ENCODE measurements at regions not wholly inside any gene's neighbourhood (a gene's known extent, or its start where the extent isn't known, plus 50 kb on each side); places are given as distances from the start of the nearest gene placed in this dataset.

GRCh38 chr2:204361738-204362137 lies 183.5 kb upstream of the PARD3B start:
- Histone ChIP-seq H3K79me2 (ENCODE audit: control insufficient read depth, low read length) (no peaks in the 10 kb centered on the region), H3K27me3 (ENCODE audit: control insufficient read depth, low read length) (no peaks in the 10 kb centered on the region)

GRCh38 chr2:204362581-204362980 lies 182.7 kb upstream of the PARD3B start:
- TF ChIP-seq EZH2phosphoT487 (IDR thresholded peaks at IDR 0.05; ENCODE audit: borderline replicate concordance, low read length) (no peak), CTCF (IDR thresholded peaks at IDR 0.05; ENCODE audit: low read depth, low read length, poor library complexity, severe bottlenecking) (no peak)
- no peaks in the 10 kb centered on the region for H3K4me1 ChIP-seq (ENCODE audit: control insufficient read depth, low read length)

More at GRCh38 chr2:204361738-204362137, 183.5 kb upstream of the PARD3B start:
- Histone ChIP-seq H3K4me1 (ENCODE audit: control insufficient read depth, low read length) (no peaks in the 10 kb centered on the region), H3K4me2 (ENCODE audit: low read length) (no peak overlapping the region), H3K36me3 (ENCODE audit: control insufficient read depth, low read length) (no peaks in the 10 kb centered on the region), H3K4me3 (ENCODE audit: low read length) (no peak overlapping the region), H3K9me3 (ENCODE audit: control insufficient read depth, insufficient read depth, low read length) (no peaks in the 10 kb centered on the region), H4K20me1 (ENCODE audit: control insufficient read depth, insufficient read depth, low read depth, low read length) (no peaks in the 10 kb centered on the region), H3K27ac (ENCODE audit: low read depth, low read length) (no peak overlapping the region), H3F3A (ENCODE audit: control insufficient read depth, insufficient read depth) (no peaks in the 10 kb centered on the region), H3K9me2 (replicated peaks; ENCODE audit: control insufficient read depth, low read length) (no peaks in the 10 kb centered on the region)
- TF ChIP-seq EZH2phosphoT487 (IDR thresholded peaks at IDR 0.05; ENCODE audit: borderline replicate concordance, low read length), result no peak
- TF ChIP-seq CTCF (IDR thresholded peaks at IDR 0.05; ENCODE audit: low read depth, low read length, poor library complexity, severe bottlenecking), result no peak

GRCh38 chr2:204363513-204363912 lies 181.8 kb upstream of the PARD3B start:
- no peak overlapping the region for H3K4me3 ChIP-seq (ENCODE audit: low read length)
- no peaks in the 10 kb centered on the region for H3K27me3 ChIP-seq (ENCODE audit: control insufficient read depth, low read length)
- H3K79me2 ChIP-seq (ENCODE audit: control insufficient read depth, low read length), result no peaks in the 10 kb centered on the region
- no peaks in the 10 kb centered on the region for H4K20me1 ChIP-seq (ENCODE audit: control insufficient read depth, insufficient read depth, low read depth, low read length)
- H3K9me2 ChIP-seq (replicated peaks; ENCODE audit: control insufficient read depth, low read length), result no peaks in the 10 kb centered on the region
- H3K4me1 ChIP-seq (ENCODE audit: control insufficient read depth, low read length), result no peaks in the 10 kb centered on the region
- no peaks in the 10 kb centered on the region for H3K36me3 ChIP-seq (ENCODE audit: control insufficient read depth, low read length)
- no peak overlapping the region for H3K4me2 ChIP-seq (ENCODE audit: low read length)
- TF ChIP-seq CTCF (IDR thresholded peaks at IDR 0.05; ENCODE audit: low read depth, low read length, poor library complexity, severe bottlenecking), result no peak
- no peak for TF ChIP-seq EZH2phosphoT487 (IDR thresholded peaks at IDR 0.05; ENCODE audit: borderline replicate concordance, low read length)
- no peaks in the 10 kb centered on the region for H3K9me3 ChIP-seq (ENCODE audit: control insufficient read depth, insufficient read depth, low read length)
- H3F3A ChIP-seq (ENCODE audit: control insufficient read depth, insufficient read depth), result no peaks in the 10 kb centered on the region
- no peak overlapping the region for H3K27ac ChIP-seq (ENCODE audit: low read depth, low read length)

More at GRCh38 chr2:204362581-204362980, 182.7 kb upstream of the PARD3B start:
- no peaks in the 10 kb centered on the region for H3K36me3 ChIP-seq (ENCODE audit: control insufficient read depth, low read length)
- H3K4me2 ChIP-seq (ENCODE audit: low read length), result no peak overlapping the region
- no peaks in the 10 kb centered on the region for H3K27me3 ChIP-seq (ENCODE audit: control insufficient read depth, low read length)
- H3K4me3 ChIP-seq (ENCODE audit: low read length), result no peak overlapping the region
- no peak overlapping the region for H3K27ac ChIP-seq (ENCODE audit: low read depth, low read length)
- H4K20me1 ChIP-seq (ENCODE audit: control insufficient read depth, insufficient read depth, low read depth, low read length), result no peaks in the 10 kb centered on the region
- no peaks in the 10 kb centered on the region for H3F3A ChIP-seq (ENCODE audit: control insufficient read depth, insufficient read depth)
- no peaks in the 10 kb centered on the region for H3K79me2 ChIP-seq (ENCODE audit: control insufficient read depth, low read length)
- H3K9me2 ChIP-seq (replicated peaks; ENCODE audit: control insufficient read depth, low read length), result no peaks in the 10 kb centered on the region
- no peaks in the 10 kb centered on the region for H3K9me3 ChIP-seq (ENCODE audit: control insufficient read depth, insufficient read depth, low read length)

All from DOHH2 (cell line).